SIG-M5 treated with dmso at 0.1 percent for 504 hours (cell line): ENCODE measurements at regions not wholly inside any gene's neighbourhood (a gene's known extent, or its start where the extent isn't known, plus 50 kb on each side); places are given as distances from the start of the nearest gene placed in this dataset.

Source experiments
- DNase-seq: peaks from one replicate; lab custom pipeline; 2025; ENCODE audit not compliant: unreplicated experiment; lab: John Stamatoyannopoulos, UW

DNA sequence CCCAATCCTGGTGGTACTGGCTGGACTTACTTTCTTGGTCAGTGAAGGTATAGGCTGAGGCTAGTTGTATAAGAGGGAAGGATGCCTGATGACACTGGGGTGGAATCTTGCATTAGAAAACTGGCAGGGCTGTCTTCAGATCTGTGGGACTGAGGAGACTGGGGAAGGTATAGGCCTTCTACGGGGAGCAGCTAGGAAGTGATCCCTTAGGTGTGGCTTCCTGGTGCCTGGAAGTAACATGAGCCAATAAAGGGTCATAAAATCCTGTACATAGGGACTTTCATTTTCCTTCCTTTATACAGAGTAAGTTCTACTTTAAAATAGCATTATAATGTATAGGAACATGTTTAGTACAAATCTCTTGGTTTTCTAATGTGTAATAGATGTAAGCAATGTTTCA is 716.8 kb downstream of the LRFN5 start:
- no peak for DNase-seq

DNA sequence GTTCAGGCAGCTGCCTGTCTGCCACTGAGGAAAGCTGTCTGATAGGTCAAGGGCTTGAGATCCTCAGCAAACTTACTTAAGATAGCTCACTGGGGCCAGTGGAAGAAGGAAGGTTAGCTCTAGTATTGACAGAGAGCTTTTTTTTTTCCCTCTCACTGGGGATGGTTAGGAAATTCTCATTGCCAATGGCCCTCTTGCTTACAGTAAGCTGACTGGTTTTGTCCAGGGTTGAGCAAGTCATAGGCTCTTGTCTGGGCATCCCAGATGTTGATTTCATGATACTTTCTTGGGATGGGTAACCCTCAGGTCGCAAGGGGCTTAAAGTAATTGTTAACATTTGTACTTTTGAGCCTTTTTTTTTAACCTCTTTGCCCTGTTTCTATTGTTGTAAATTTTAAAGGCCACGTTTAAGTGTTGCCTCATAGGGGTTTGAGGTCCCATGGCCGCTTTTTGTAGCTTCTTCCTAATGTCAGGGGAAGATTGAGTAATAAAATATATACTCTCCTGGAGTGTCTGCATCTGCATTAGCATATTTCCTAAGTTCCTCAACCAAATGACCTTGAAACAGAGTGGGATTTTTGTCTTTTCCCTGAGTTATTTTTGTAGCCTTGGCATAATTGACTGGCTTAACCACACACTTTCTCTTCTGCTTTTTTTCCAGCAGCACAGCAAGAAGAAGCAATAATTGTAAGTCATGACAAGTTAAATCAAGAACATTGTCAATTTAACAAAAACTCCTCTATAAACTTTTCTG is 716.0 kb downstream of the LRFN5 start:
- peak; percentile 95 for DNase-seq

DNA sequence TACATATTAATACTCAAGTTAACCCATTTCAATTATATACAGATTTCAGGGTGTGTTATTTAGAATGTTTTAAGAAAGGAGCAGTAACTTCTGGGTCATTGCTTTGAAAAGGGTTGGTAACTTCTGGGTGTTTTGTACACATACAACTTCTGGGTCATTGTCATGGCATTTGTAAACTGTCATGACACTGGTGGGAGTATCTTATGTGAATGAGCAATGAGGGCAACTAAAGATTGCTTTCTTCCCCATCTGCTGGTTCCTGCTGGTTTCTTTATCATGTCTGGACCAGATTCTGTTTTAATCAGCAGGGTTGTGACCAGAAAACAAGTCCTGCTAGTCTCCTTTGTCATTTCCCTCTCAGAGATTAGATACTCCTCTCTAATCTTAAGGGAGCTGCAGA is 713.3 kb downstream of the LRFN5 start:
- DNase-seq: no peak

DNA sequence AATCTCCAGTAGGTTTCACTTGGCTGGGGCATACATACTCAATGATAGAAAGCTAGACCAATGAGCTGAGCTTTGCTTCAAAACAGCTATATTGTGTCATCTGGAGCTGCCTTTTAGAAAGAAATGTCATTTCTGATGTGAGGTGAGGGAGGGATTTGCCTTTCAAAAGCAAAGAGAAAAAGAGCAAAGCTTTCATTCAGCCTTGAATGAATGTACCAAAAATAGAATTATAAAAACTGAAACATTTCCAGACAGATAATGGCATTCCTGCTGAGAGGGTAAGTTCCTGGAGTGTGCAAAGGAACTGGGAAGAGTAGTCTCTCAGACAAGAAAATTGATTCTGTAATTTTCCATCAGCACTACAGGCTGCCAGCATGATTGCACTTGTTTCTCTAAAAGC is 710.0 kb downstream of the LRFN5 start:
- no peak for DNase-seq

DNA sequence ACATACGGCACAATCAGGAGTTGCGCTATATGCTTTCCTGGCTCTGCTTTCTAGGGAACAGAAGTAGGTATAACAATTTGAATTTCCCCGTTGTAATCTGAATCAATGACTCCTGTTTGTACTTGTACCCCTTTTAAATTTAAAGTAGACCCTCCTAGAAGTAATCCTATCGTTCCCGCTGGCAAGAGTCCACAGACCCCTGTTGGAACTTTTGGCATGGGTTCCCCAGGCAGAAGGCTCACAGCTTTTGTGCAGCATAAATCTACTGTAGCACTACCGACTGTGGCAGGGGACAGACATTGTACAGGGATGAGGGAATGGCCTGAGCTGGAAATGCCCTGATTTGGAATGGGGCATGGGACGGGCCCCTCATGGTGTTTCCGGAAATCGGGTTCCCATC is 705.2 kb downstream of the LRFN5 start:
- no peak for DNase-seq

DNA sequence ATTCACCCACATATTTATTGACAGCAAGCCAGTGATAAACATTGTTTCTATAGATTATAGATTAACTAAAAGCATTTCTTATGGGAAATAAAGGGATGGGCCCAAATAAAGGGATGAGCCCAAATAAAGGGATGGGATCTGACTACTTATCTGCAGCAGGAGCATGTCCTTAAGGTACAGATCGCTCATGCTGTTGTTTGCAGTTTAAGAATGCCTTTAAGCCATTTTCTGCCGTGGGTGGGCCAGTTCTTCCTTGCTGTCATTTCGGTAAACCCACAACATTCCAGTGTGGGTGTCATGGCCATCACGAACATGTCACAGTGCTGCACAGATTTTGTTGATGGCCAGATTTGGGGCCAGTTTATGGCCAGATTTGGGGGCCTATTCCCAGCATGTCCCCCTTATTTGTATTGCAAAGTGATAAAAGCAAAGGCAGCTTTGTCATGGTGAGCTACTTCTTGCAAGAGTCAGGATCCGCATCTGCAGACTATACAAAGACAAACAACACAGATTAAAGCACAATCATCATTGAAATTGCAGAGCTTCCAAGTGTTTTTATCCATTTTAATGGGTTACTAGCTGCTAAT is 700.7 kb downstream of the LRFN5 start:
- no peak for DNase-seq

DNA sequence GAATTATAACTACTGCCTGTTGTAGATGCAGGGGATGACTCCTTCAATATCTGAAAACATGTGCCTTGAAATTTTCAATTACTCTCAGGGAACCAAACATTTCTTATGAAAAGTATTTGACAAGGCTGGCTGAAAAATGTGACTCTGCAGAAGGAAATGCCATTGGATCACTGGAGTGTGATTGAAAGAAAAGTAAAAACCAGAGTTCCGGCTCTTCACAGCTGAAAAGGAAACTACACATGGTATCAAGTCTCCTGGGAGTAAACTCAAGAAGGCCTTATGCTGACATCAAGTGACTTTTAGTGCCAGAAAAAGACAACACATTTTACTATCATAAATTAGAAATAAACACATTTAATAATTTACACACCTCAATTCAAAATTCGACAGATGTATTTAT is 693.0 kb downstream of the LRFN5 start:
- no peak for DNase-seq

DNA sequence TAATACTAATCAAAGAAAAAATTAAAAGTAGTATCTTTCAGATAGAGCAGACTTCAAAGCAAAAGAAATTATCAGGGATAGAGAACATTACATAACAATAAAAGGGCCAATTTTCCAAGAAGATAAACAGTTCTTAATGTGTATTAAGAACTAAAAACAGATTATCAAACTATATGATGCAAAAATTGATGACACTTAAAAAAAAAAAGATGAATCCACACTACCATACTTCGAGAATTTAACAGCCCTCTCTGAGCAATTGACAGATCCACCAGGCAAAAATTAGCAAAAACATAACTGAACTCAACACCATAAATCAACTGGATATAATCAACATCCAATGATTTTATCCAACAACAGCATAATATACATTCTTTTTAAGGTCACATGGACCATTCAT is 686.5 kb downstream of the LRFN5 start:
- no peak for DNase-seq

DNA sequence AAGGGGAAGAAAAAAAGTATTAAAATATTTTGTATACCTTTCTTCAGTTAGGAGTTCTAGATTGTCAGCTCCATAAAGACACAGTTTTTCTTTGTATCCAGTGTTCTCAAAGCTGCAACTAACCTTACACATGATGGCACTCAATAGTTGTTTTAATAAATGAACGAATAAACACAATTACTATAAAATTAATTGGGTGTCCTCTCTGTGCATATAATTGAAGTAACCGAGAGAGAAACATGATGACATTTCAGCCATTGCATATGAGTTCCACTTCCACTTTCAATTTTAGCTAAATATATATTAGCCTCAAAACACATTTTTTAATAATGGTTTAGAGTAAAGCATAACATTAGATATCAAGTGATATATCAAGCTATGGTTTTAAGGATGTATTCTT is 671.2 kb downstream of the LRFN5 start:
- DNase-seq: peak; percentile 4

DNA sequence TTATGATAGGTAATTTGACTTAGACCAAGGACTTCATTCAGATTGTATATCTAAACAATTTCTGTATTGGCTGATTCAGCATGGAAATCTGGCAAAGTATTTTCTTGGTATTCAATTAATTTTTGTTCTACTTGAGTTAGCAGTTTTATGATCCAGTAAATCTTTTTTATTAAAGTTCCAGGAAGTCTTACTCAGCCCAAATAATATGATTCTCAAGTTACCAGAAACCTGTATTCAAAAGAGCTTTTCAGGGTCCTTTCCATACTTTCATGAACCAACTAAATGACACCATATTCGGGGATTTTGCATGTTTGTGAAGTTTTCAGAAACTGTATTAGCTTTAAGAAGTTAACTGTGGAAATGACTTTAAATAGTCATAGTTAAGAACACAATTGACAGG is 662.6 kb downstream of the LRFN5 start:
- DNase-seq: no peak

DNA sequence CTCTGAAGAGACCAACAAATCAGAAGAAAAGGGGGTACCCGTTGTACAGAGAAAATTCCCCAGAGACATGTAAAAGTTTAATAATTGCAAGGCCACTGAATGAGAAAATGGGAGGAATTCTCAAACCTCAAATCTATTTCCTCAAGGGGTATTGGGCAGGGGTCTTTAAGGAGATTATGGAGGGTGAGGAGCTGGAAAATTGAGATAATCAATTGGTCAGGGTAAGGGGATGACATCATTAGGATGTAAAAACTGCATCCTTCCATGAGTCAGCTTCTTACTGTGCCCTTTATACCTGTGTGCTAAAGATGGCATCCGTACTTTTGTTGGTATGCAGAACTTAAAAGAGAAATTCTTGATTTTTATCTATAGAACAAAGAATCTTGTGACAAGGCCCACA is 641.5 kb downstream of the LRFN5 start:
- no peak for DNase-seq

DNA sequence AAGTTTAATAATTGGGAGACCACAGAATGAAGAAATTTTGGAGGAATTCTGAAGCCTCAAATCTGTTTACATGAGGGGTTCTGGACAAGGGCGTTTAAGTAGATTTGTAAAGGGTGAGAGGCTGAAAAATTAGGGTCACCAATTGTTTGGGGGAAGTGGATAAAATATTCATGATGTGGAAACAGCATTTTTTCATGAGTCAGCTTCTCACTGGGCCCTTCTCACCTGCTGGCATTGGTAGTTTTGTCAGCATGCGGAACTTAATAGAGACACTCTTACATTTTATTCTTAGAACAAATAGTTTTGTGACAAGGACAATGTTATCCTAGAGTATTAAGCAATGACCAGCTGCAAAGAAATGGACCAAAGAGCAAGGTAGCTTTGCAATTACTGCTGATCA is 634.4 kb downstream of the LRFN5 start:
- no peak for DNase-seq

DNA sequence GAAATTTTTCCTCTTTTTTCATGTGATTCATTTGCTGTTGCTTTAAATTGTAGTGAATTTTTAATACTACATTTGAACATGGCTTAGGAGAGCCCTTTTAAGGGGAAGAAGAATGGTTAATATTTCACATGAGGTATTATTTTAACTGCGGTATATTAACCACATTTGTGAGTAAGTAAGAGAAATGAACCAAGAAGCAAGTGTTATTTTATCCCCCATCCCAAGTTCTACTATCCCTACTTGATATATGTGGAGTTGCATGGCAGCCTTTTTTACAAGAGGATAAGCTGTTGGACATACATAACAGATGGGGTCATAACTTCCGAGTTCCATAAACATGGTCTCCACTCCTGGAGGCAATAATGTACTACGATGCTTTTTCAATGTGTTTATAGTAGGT is 623.3 kb downstream of the LRFN5 start:
- DNase-seq: no peak

DNA sequence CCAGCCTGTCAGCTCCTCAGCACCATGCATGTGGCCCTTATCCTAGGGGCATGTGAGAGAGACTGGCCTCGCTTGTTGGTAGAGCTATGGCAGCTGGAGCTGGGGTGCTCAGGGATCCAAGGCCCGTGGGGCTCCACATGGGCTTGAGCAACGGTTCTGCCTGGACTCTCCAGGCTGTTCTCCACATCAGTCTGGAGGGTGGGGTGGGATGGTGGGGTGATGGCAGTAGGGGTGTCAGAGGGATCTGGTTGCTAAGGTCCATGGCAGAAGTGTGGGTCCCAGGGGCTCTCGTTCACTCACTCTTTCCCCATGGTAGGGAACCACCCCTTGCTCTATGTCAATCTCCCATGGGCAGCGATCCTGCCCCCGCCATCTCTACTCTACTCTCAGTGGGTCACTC is 622.6 kb downstream of the LRFN5 start:
- DNase-seq: no peak

DNA sequence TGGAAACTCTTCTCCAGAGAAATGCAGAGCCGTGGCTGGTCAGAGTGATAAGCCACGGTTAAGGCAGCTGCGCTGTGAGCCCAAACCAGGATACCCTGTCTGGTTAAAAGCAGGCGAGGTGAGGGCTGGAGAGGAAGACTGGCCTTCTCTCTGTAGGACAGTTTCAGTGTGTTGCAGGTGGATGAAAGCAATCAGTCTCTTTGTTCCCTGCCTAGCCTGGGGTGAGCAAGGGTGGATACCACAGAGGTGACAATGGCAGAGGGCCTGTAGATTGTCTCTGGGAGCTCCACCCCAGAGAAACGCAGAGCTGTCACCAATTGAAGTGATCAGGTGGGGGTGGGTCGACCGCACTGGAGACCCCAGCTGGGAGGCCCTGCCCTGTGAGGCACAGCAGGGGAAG is 621.9 kb downstream of the LRFN5 start:
- DNase-seq: no peak

DNA sequence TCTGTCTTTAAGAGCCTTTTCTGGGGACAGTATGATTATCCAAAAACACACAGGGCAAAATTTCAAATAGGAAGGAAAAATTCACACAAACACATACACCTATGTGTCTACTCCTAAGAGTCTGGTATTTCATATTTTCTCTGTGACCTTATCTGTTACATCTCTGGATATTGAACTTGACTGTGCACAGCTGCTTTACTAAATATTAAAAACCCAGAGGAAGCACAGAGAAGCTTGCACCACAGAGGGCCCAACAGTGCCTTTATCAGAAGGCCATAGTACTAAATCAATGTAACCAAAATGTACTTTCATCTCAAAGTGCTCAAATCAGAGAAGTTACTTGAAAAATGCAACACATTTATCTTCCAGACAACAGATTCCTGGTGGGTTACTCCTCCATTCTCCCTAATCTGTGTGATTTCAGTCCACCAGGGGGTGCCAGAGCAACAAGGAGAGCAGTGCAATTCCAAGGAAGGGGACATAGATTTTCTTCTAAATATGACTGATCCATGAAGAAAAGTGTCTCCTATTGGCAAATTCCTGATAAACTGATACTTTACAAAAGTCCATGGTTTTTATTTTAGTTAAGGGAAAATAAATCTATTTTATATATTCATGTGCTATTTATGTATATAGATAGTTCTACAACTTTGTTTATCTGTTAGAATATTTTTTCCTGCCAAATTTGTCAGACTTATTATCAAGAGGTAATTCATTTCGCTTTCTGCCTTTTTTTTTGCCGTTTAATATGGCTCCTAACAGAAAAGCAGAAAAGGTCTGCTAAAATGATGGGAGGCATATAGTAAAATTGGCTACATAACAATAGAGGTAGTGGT is 617.6 kb downstream of the LRFN5 start:
- DNase-seq: peak; percentile 31

DNA sequence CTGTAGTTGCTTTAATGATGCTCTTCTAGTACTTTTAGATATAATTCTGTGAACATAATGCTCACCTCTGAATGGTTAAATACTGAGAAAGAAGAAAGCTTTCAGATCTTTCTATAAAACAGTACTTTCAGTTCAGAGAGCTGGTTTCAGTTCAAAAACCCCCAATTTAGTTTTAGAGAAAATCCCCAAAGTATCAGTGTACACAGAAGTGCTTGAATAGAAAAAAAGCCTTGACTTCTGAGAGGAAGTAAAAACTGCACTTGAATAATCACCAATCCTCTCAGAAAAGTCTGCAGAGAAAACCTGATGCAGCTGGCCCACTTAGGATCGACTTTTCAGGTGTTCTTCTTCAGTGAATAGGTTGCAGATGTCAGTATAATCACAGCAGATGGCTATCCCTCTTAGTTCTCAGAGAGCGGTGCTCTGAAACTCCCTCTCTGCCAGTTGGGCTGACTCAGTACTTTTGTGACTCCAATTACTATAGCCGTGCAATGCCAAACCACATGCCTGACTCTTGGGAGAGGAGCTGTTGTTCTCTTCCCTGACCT is 616.3 kb downstream of the LRFN5 start:
- DNase-seq: no peak

DNA sequence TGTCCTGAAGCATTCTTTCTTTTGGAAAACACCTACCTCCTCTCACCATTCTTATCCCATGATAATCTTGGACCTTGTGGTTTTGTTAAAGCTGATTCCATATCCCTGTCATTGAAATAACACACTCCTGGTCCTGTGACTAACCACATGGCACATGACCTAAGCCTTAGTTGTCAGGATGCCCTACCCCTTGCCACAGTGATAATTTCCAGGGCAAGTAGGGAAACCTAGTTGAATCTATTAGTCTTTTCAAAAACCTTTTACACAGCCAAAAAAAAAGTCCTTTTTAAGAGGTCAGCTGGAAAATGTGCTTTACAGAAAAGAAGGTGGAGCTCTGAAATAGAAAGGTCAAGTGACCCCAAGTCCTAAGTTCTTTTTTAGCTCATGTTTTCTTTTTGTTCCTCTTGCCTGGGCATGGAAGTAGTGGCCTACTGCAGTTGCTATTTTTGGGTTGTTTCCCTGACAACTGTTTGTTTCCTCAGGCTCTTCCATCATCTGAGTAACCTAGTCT is 608.4 kb downstream of the LRFN5 start:
- no peak for DNase-seq

DNA sequence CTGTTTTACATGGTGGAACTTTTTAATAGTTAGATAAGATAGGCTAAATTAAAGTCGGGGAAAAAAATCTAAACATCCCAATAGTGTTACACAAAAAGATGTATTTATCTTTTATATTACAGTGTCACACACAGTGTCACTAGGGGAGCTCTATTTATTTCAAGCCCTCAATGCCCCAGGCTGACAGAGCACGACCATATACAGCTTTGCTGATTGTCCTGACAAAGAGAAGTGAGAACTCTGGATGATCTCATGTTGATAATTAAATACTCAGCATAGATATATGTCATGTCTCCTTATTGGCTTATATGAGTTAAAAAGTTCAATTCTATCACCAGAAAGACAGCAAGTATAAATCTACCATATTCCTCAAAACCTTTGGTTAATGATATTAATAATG is 594.3 kb downstream of the LRFN5 start:
- DNase-seq: no peak

DNA sequence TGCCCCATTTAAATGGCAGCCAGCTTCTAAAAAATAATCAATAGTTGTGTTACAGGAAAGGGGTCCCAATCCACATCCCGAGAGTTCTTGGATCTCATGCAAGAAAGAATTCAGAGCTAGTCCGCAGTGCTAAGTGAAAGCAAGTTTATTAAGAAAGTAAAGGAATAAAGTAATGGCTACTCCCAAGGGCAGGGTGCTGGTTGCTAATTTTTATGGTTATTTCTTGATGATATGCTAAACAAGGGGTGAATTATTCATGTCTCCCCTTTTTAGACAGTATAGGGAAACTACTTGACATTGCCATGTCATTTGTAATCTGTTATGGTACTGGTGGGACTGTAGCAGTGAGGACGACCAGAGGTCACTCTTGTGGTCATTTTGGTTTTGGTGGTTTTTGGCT is 591.3 kb downstream of the LRFN5 start:
- DNase-seq: no peak

DNA sequence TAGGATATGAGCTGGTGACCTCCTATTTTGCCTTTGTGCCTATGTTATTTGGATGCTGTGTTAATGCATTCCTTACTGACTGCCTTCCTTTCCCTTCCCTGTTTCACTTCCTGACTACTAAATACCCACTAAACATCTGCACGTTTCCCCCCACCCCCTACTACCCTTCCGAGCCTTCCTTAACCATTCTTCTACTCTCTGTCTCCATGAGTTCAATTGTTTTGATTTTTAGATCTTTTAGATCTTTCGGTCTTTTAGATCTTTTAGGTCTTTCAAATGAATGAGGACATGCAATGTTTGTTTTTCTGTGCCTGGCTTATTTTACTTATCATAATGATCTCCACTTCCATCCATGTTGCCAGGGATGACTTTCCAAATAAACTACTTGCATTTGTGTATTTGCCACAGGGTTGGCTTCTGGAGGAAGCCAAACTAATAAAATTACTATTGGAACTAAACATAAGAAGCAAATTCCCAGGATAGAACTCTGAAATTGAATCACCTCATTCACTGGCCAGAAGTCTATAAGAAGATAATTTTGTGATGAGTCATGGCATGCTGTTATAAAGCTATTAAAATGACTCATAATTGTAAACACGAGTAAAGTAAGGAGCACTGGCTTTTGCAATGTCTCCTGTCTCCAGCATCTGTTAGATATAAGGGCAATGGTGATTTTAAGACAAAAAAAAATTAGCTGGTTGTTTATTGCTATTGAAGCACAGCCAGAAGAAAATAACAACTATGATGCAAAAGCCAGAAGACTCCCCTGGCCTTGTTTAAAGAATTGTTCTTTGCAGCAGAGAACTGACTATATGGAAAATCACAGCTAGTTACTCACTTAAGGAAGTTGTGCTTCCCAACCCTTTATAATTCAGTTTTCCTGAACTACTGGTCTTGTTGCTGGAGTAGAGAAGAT is 586.3 kb downstream of the LRFN5 start:
- DNase-seq: peak; percentile 50
